ENCODE measurements at regions not wholly inside any gene's neighbourhood (a gene's known extent, or its start where the extent isn't known, plus 50 kb on each side); places are given as distances from the start of the nearest gene placed in this dataset.

- Histone ChIP-seq H3K9me3 (replicated peaks; ENCODE audit: control insufficient read depth, insufficient read depth, low read length) (no peaks in the 10 kb centered on the region), H3K9ac (replicated peaks; ENCODE audit: extremely low read depth, insufficient read depth, low read length) (no peak overlapping the region), H3K4me3 (replicated peaks in 1 of 3; ENCODE audit: insufficient read depth in 1 of 3, low read depth in 1 of 3, low read length in 3 of 3) (no peak overlapping the region), H3K27me3 (ENCODE audit: control insufficient read depth in 2 of 2, insufficient read depth in 2 of 2, low read length in 2 of 2) (no peaks in the 10 kb centered on the region), H3K27ac (ENCODE audit: insufficient read depth, low read depth, low read length) (no peak overlapping the region), H3K79me2 (ENCODE audit: control insufficient read depth, insufficient read depth, low read length) (no peaks in the 10 kb centered on the region), H2AFZ (ENCODE audit: low read depth, low read length) (no peak overlapping the region), H4K20me1 (replicated peaks; ENCODE audit: control insufficient read depth, extremely low read depth, insufficient read depth, low read length) (no peaks in the 10 kb centered on the region), H3K4me1 (ENCODE audit: control insufficient read depth, extremely low read depth, insufficient read depth, low read length) (no peaks in the 10 kb centered on the region), H3K36me3 (ENCODE audit: control insufficient read depth in 2 of 2, extremely low read depth in 1 of 2, insufficient read depth in 2 of 2, low read length in 2 of 2) (no peaks in the 10 kb centered on the region), H3K4me2 (ENCODE audit: insufficient read depth, low read length) (no peak overlapping the region), H3K9me1 (replicated peaks; ENCODE audit: control insufficient read depth, extremely low read depth, insufficient read depth, low read length) (no peaks in the 10 kb centered on the region)
- ChIA-PET POLR2A (no interaction called here), CTCF (no interaction called here)
- DNase-seq (ENCODE audit: low read depth, low spot score) = no peak
- intact Hi-C loops (cut with micrococcal nuclease) (no loop called here), dilution Hi-C loops (cut with MboI; ENCODE audit: extremely low pct_ligation_motif_present, low sequenced_read_pairs) (no loop called here)
- no TSS peak for BruUV-seq (replicated peaks)
- TF ChIP-seq JUN (IDR thresholded peaks at IDR 0.05; ENCODE audit: borderline replicate concordance, insufficient read depth, insufficient read length, low read depth) (no peak), MAX (IDR thresholded peaks at IDR 0.05; ENCODE audit: insufficient read depth, insufficient read length) (no peak), POLR2AphosphoS5 (IDR thresholded peaks at IDR 0.05; ENCODE audit: insufficient read depth, low read depth, low read length) (no peak), FOS (IDR thresholded peaks at IDR 0.05; ENCODE audit: borderline replicate concordance, insufficient read depth, low read length) (no peak), MYC (IDR thresholded peaks at IDR 0.05; ENCODE audit: low read depth, low read length) (no peak), CTCF (IDR thresholded peaks at IDR 0.05; ENCODE audit: extremely low read depth in 1 of 2, insufficient read depth in 1 of 2, low read depth in 1 of 2, low read length in 2 of 2) (no peak), POLR2A (IDR thresholded peaks at IDR 0.05; ENCODE audit: low read depth, low read length) (no peak), GATA2 (IDR thresholded peaks at IDR 0.05; ENCODE audit: insufficient read depth, insufficient read length, low read depth, low read length) (no peak), EZH2 (IDR thresholded peaks at IDR 0.05; ENCODE audit: borderline replicate concordance, low read depth, low read length, severe bottlenecking) (no peak)
- FAIRE-seq = no peak
Observed at GRCh38 chr11:91005458-91005857, 782.6 kb upstream of the CHORDC1 start.

Measured in endothelial cell of umbilical vein (primary cell).